ENCODE measurements at regions not wholly inside any gene's neighbourhood (a gene's known extent, or its start where the extent isn't known, plus 50 kb on each side); places are given as distances from the start of the nearest gene placed in this dataset.

DNA sequence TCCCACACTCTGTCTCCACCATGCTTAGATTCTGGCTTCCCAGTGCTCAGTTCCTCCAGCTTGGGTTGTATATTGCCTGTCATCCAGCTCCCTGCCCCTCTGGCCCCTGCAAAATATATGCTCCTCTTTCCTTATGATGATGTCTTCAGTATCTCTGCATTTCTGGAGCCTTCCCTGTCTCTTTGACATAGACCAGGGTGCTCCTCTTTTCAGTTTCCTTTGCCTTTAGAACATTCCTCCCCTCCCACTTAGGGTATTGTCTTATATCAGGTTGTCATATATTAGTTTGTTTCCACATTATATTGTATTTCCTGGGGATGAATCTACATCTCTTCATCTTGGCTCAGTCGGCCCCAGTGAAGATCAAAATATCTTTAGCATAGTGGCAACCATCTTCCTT is 526.4 kb downstream of the MID1IP1 start:
- Histone ChIP-seq H3K27me3 (ENCODE audit: insufficient read depth, low read depth, low read length) (no peaks in the 10 kb centered on the region), H4K20me1 (ENCODE audit: insufficient read depth) (no peaks in the 10 kb centered on the region), H3K27ac (ENCODE audit: low read length) (no peak overlapping the region), H3F3A (ENCODE audit: insufficient read depth, low read length, poor library complexity, severe bottlenecking) (no peaks in the 10 kb centered on the region), H3K79me2 (replicated peaks; ENCODE audit: insufficient read depth, low read length) (no peaks in the 10 kb centered on the region), H3K9me2 (ENCODE audit: insufficient read depth, low read length) (no peaks in the 10 kb centered on the region), H3K4me3 (ENCODE audit: low read length) (no peak overlapping the region), H3K4me2 (ENCODE audit: low read length) (no peak overlapping the region), H2AFZ (ENCODE audit: low read depth, low read length) (no peak overlapping the region), H3K9ac (ENCODE audit: low read length) (no peak overlapping the region), H3K36me3 (ENCODE audit: insufficient read depth, low read length) (no peaks in the 10 kb centered on the region), H3K9me3 (ENCODE audit: low read length) (no peaks in the 10 kb centered on the region)
- TF ChIP-seq, protein P1, sequence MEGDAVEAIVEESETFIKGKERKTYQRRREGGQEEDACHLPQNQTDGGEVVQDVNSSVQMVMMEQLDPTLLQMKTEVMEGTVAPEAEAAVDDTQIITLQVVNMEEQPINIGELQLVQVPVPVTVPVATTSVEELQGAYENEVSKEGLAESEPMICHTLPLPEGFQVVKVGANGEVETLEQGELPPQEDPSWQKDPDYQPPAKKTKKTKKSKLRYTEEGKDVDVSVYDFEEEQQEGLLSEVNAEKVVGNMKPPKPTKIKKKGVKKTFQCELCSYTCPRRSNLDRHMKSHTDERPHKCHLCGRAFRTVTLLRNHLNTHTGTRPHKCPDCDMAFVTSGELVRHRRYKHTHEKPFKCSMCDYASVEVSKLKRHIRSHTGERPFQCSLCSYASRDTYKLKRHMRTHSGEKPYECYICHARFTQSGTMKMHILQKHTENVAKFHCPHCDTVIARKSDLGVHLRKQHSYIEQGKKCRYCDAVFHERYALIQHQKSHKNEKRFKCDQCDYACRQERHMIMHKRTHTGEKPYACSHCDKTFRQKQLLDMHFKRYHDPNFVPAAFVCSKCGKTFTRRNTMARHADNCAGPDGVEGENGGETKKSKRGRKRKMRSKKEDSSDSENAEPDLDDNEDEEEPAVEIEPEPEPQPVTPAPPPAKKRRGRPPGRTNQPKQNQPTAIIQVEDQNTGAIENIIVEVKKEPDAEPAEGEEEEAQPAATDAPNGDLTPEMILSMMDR (IDR thresholded peaks at IDR 0.05; ENCODE audit: poor library complexity, severe bottlenecking): no peak
- TF ChIP-seq POLR2AphosphoS5 (IDR thresholded peaks at IDR 0.05) (no peak), SMC3 (conservative IDR thresholded peaks at IDR 0.05; ENCODE audit: poor library complexity) (no peak), MXI1 (conservative IDR thresholded peaks at IDR 0.05; ENCODE audit: poor library complexity, severe bottlenecking) (no peak)

GRCh38 chrX:39328661-39329060 is 527.4 kb downstream of the MID1IP1 start:
- H3K4me3 ChIP-seq (ENCODE audit: low read length): no peak overlapping the region
- no peaks in the 10 kb centered on the region for H3K36me3 ChIP-seq (ENCODE audit: insufficient read depth, low read length)
- H3K9ac ChIP-seq (ENCODE audit: low read length): no peak overlapping the region
- no peaks in the 10 kb centered on the region for H4K20me1 ChIP-seq (ENCODE audit: insufficient read depth)
- H3K27ac ChIP-seq (ENCODE audit: low read length): no peak overlapping the region
- H3K79me2 ChIP-seq (replicated peaks; ENCODE audit: insufficient read depth, low read length): no peaks in the 10 kb centered on the region
- H3K9me3 ChIP-seq (ENCODE audit: low read length): no peaks in the 10 kb centered on the region
- no peaks in the 10 kb centered on the region for H3K27me3 ChIP-seq (ENCODE audit: insufficient read depth, low read depth, low read length)
- no peak overlapping the region for H3K4me2 ChIP-seq (ENCODE audit: low read length)
- H3K9me2 ChIP-seq (ENCODE audit: insufficient read depth, low read length): no peaks in the 10 kb centered on the region
- no peak for TF ChIP-seq SMC3 (conservative IDR thresholded peaks at IDR 0.05; ENCODE audit: poor library complexity)
- H2AFZ ChIP-seq (ENCODE audit: low read depth, low read length): no peak overlapping the region
- no peaks in the 10 kb centered on the region for H3F3A ChIP-seq (ENCODE audit: insufficient read depth, low read length, poor library complexity, severe bottlenecking)

GRCh38 chrX:39331082-39331704 is 529.9 kb downstream of the MID1IP1 start:
- Histone ChIP-seq H3K4me3 (ENCODE audit: low read length) (no peak overlapping the region), H3K27me3 (ENCODE audit: insufficient read depth, low read depth, low read length) (no peaks in the 10 kb centered on the region), H3K9me2 (ENCODE audit: insufficient read depth, low read length) (no peaks in the 10 kb centered on the region), H3K79me2 (replicated peaks; ENCODE audit: insufficient read depth, low read length) (no peaks in the 10 kb centered on the region), H3K9me3 (ENCODE audit: low read length) (no peaks in the 10 kb centered on the region), H2AFZ (ENCODE audit: low read depth, low read length) (no peak overlapping the region), H3K9ac (ENCODE audit: low read length) (no peak overlapping the region), H3K27ac (ENCODE audit: low read length) (no peak overlapping the region), H3K4me2 (ENCODE audit: low read length) (no peak overlapping the region), H4K20me1 (ENCODE audit: insufficient read depth) (no peaks in the 10 kb centered on the region), H3K36me3 (ENCODE audit: insufficient read depth, low read length) (no peaks in the 10 kb centered on the region), H3F3A (ENCODE audit: insufficient read depth, low read length, poor library complexity, severe bottlenecking) (no peaks in the 10 kb centered on the region)
- TF ChIP-seq EP300 (conservative IDR thresholded peaks at IDR 0.05; ENCODE audit: poor library complexity, severe bottlenecking): no peak
- TF ChIP-seq TAF1 (IDR thresholded peaks at IDR 0.05; ENCODE audit: low read depth): no peak
- no peak for TF ChIP-seq MXI1 (conservative IDR thresholded peaks at IDR 0.05; ENCODE audit: poor library complexity, severe bottlenecking)
- no peak for TF ChIP-seq SMC3 (conservative IDR thresholded peaks at IDR 0.05; ENCODE audit: poor library complexity)
- TF ChIP-seq REST (IDR thresholded peaks at IDR 0.05; ENCODE audit: borderline replicate concordance): no peak
- TF ChIP-seq, protein P1 (IDR thresholded peaks at IDR 0.05; ENCODE audit: poor library complexity, severe bottlenecking): no peak
- no peak for TF ChIP-seq POLR2AphosphoS5 (IDR thresholded peaks at IDR 0.05)
- TF ChIP-seq RAD21 (conservative IDR thresholded peaks at IDR 0.05): no peak
- TF ChIP-seq EZH2 (IDR thresholded peaks at IDR 0.05; ENCODE audit: borderline replicate concordance, insufficient read depth, low read length, poor library complexity, severe bottlenecking): no peak
